ENCODE measurements at regions not wholly inside any gene's neighbourhood (a gene's known extent, or its start where the extent isn't known, plus 50 kb on each side); places are given as distances from the start of the nearest gene placed in this dataset.

DNA sequence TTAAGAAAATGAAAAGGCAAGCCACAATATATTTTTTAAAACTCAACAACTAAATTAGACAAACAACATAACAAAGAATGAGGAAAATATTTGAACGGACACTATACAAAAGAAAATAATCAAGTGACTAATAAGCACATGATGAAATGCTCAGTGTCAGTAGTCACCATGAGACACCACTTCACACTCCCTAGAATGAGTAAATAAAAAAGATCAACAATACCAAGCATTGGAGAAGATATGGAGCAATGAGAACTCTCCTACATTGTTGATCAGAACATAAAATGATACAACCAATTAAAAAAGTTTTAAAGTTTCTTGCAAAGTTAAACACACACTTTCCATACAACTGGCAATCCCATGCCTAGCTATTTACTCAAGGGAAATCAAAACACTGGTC lies 222.2 kb downstream of the C7orf25 start (continued):
- no peak for TF ChIP-seq SIRT6 (IDR thresholded peaks at IDR 0.05; ENCODE audit: low read length)
- TF ChIP-seq TAF1 (IDR thresholded peaks at IDR 0.05; ENCODE audit: low read depth, low read length), result no peak
- TF ChIP-seq POLR2A (IDR thresholded peaks at IDR 0.05; ENCODE audit: control extremely low read depth in 1 of 2, low read depth in 2 of 2, low read length in 2 of 2), result no peak
- no peak for TF ChIP-seq RAD21 (IDR thresholded peaks at IDR 0.05 in 1 of 2, conservative IDR thresholded peaks at IDR 0.05 in 1 of 2; ENCODE audit: low read depth in 2 of 2, low read length in 2 of 2)
- TF ChIP-seq NRF1 (IDR thresholded peaks at IDR 0.05; ENCODE audit: low read depth, low read length), result no peak
- TF ChIP-seq RFX5 (IDR thresholded peaks at IDR 0.05; ENCODE audit: borderline replicate concordance, low read depth, low read length), result no peak

Data from H1 (cell line).